Natural killer cell (primary cell): ENCODE measurements at regions not wholly inside any gene's neighbourhood (a gene's known extent, or its start where the extent isn't known, plus 50 kb on each side); places are given as distances from the start of the nearest gene placed in this dataset.

Experiments
- ATAC-seq, 3 donors: fragments of 150-1000 bp in 2 of 3; fragments of 200-7000 bp in 1 of 3; cut with Tn5 transposase; 1 replicate in 1 of 3; 2 replicates in 2 of 3; pipeline ENCODE4 v1.10.0; 2021; ENCODE audit warnings: mild to moderate bottlenecking in 2 of 3, moderate library complexity in 2 of 3
- DNase-seq, 2 donors: peaks; one replicate each; pipeline versions ENCODE4 v3.0.0 to v3.0.0-alpha.2; 2013 to 2021; ENCODE audit warnings: mixed read lengths in 1 of 2
- H3K27ac ChIP-seq: one replicate; pipeline ENCODE4 v1.5.1; 2013; ENCODE audit warnings: mild to moderate bottlenecking, low read length
- H3K27me3 ChIP-seq: one replicate; pipeline ENCODE4 v1.6.1; 2013; ENCODE audit warnings: low read length; ENCODE audit not compliant: control insufficient read depth, insufficient read depth
- H3K36me3 ChIP-seq: one replicate; pipeline ENCODE4 v1.6.1; 2013; ENCODE audit warnings: low read length; ENCODE audit not compliant: control insufficient read depth, insufficient read depth
- H3K4me1 ChIP-seq: one replicate; pipeline ENCODE4 v1.6.1; 2013; ENCODE audit warnings: low read length; ENCODE audit not compliant: control insufficient read depth, insufficient read depth
- H3K4me3 ChIP-seq: one replicate; pipeline ENCODE4 v1.5.1; 2013; ENCODE audit warnings: low read length
- H3K9me3 ChIP-seq: one replicate; pipeline ENCODE4 v1.6.1; 2013; ENCODE audit warnings: low read length; ENCODE audit not compliant: control insufficient read depth, insufficient read depth
- H3K27ac Mint-ChIP-seq, 2 donors: one replicate each; pipeline ENCODE4 v1.8.0; 2022; ENCODE audit warnings: mild to moderate bottlenecking in 2 of 2, mixed read lengths in 2 of 2, moderate library complexity in 1 of 2
- H3K27me3 Mint-ChIP-seq, 2 donors: one replicate each; pipeline ENCODE4 v1.8.0; 2022; ENCODE audit warnings: low read depth in 2 of 2, mixed read lengths in 2 of 2
- H3K36me3 Mint-ChIP-seq: one replicate; pipeline ENCODE4 v1.8.0; 2022; ENCODE audit warnings: mixed read lengths
- H3K4me1 Mint-ChIP-seq, 2 donors: one replicate each; pipeline ENCODE4 v1.8.0; 2022; ENCODE audit warnings: mixed read lengths in 2 of 2
- H3K4me3 Mint-ChIP-seq: one replicate; pipeline ENCODE4 v1.8.0; 2022; ENCODE audit warnings: mild to moderate bottlenecking, moderate library complexity, mixed read lengths
- H3K9me3 Mint-ChIP-seq, 2 donors: one replicate each; pipeline ENCODE4 v1.8.0; 2022; ENCODE audit warnings: mixed read lengths in 2 of 2
- WGBS: methylation state at CpG from one replicate; pipeline ENCODE4 v1.1.7; 2013; ENCODE audit warnings: missing lambda C conversion rate; ENCODE audit not compliant: insufficient coverage; 5-methylcytosine and 5-hydroxymethylcytosine counted together
- intact Hi-C: fragments of 100-400 bp; cut with micrococcal nuclease; formaldehyde crosslinking; loops from one replicate; pipeline ENCODE4 v1.14.2; 2022
- TF ChIP-seq, protein P1 (sequence below): fragments of 200-600 bp; IDR thresholded peaks from one replicate; pipeline ENCODE4 v1.8.0; 2022; ENCODE audit warnings: antibody characterized with exemption

DNA sequence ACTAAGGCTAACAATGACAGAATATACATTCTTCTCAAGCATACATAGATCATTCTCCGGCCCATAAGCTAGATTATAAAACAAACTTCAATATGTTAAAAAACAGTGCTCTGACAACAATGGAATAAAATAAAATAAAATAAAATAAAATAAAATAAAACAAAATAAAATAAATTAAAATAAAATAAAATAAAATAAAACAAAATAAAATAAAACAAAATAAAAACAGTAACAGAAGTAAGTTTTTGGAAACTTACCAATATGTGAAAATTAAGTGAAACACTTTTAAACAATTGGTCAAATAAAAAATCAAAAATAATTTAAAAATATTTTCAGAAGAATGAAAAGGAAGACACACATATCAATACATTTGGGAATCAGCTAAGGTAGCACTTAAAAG, 1785.8 kb upstream of the PCDH20 start:
- TF ChIP-seq, protein P1, sequence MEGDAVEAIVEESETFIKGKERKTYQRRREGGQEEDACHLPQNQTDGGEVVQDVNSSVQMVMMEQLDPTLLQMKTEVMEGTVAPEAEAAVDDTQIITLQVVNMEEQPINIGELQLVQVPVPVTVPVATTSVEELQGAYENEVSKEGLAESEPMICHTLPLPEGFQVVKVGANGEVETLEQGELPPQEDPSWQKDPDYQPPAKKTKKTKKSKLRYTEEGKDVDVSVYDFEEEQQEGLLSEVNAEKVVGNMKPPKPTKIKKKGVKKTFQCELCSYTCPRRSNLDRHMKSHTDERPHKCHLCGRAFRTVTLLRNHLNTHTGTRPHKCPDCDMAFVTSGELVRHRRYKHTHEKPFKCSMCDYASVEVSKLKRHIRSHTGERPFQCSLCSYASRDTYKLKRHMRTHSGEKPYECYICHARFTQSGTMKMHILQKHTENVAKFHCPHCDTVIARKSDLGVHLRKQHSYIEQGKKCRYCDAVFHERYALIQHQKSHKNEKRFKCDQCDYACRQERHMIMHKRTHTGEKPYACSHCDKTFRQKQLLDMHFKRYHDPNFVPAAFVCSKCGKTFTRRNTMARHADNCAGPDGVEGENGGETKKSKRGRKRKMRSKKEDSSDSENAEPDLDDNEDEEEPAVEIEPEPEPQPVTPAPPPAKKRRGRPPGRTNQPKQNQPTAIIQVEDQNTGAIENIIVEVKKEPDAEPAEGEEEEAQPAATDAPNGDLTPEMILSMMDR = no peak
- Mint-ChIP-seq H3K27ac (no peak overlapping the region), H3K9me3 (peaks cover 8 to 14% of the 10 kb centered on the region in 2 donors), H3K4me3 (no peak overlapping the region), H3K36me3 (no peaks in the 10 kb centered on the region), H3K27me3 (no peaks in the 10 kb centered on the region), H3K4me1 (no peaks in the 10 kb centered on the region)
- DNase-seq = no peak
- Histone ChIP-seq H3K27me3 (no peaks in the 10 kb centered on the region), H3K9me3 (no peaks in the 10 kb centered on the region), H3K36me3 (no peaks in the 10 kb centered on the region), H3K4me1 (no peaks in the 10 kb centered on the region), H3K4me3 (no peak overlapping the region), H3K27ac (no peak overlapping the region)
- intact Hi-C loops = no loop called here
- no peak for ATAC-seq
- WGBS = no CpG with 5 or more reads among the region's 1 CpG

DNA sequence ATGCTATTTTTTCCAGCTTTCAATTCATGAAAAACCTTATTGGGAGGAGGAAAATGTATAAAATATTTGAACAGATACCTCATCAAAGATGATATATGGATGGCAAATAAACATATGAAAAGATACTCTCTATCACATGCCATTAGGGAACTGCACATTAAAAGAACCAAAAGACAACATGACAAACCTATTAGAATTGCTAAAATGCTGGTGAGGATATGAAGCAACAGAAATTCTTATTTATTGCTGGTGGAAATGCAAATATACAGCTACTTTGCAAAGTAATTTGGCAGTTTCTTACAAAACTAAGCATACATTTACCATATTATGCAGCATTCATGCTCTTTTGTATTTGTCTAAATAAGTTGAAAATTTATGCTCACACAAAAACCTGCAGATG, 1783.9 kb upstream of the PCDH20 start:
- Mint-ChIP-seq H3K27me3 (no peaks in the 10 kb centered on the region), H3K4me1 (no peaks in the 10 kb centered on the region), H3K36me3 (no peaks in the 10 kb centered on the region), H3K27ac (no peak overlapping the region), H3K9me3 (peaks cover 2 to 11% of the 10 kb centered on the region in 2 donors), H3K4me3 (no peak overlapping the region)
- intact Hi-C loops = no loop called here
- Histone ChIP-seq H3K27ac (no peak overlapping the region), H3K9me3 (no peaks in the 10 kb centered on the region), H3K4me1 (no peaks in the 10 kb centered on the region), H3K4me3 (no peak overlapping the region), H3K27me3 (no peaks in the 10 kb centered on the region), H3K36me3 (no peaks in the 10 kb centered on the region)
- ATAC-seq (no peak), DNase-seq (no peak)
- TF ChIP-seq, protein P1 = no peak

DNA sequence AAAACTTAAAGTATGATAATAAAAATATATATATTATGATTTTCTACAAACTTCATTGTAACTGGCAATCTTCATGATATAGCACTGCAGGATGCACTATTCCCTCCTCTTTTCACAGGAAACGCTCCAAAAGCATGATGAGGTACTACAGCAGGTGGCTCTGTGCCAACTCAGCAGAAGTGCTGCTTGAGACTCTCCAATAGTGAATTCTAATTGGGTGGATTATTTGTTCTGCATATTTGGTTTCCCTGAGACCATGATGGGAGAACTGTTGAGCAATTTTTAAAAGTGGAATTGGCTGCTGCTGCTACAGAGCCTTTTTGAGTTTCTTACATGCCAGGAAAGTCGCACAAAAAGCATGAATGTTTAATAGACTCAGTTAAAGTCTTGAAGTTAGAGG, 1782.4 kb upstream of the PCDH20 start:
- Histone ChIP-seq H3K27me3 (no peaks in the 10 kb centered on the region), H3K27ac (no peak overlapping the region), H3K36me3 (no peaks in the 10 kb centered on the region), H3K4me1 (no peaks in the 10 kb centered on the region), H3K9me3 (no peaks in the 10 kb centered on the region), H3K4me3 (no peak overlapping the region)
- Mint-ChIP-seq H3K36me3 (no peaks in the 10 kb centered on the region), H3K4me3 (no peak overlapping the region), H3K4me1 (no peaks in the 10 kb centered on the region), H3K9me3 (peaks cover 2 to 10% of the 10 kb centered on the region in 2 donors), H3K27ac (no peak overlapping the region), H3K27me3 (no peaks in the 10 kb centered on the region)
- ATAC-seq = no peak
- 74% methylated on average over 2 of the region's 2 CpGs for WGBS
- TF ChIP-seq, protein P1 = no peak
- intact Hi-C loops = no loop called here
- no peak for DNase-seq

DNA sequence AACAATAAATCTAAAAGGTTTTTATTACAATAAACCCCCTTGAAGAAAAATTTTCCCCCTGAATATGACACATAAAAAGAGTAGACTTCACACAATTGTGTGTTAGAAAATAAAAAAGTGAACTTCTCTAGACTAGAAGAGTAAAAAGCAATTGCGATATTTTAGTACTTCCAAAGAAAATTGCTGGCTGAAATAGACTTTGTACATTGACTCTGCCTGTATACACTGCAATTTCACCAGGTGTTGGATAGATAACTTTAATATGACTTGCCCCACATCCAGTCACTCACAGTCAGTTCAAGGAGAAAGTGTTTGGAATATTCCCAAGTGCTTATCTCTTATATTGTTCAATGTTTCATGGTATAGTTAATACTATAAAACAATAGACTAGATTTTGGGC, 1780.1 kb upstream of the PCDH20 start:
- Mint-ChIP-seq H3K36me3 (no peaks in the 10 kb centered on the region), H3K9me3 (peaks cover 7 to 14% of the 10 kb centered on the region in 2 donors), H3K27me3 (no peaks in the 10 kb centered on the region), H3K27ac (no peak overlapping the region), H3K4me1 (no peaks in the 10 kb centered on the region), H3K4me3 (no peak overlapping the region)
- no peak for DNase-seq
- Histone ChIP-seq H3K4me3 (no peak overlapping the region), H3K4me1 (no peaks in the 10 kb centered on the region), H3K36me3 (no peaks in the 10 kb centered on the region), H3K27ac (no peak overlapping the region), H3K9me3 (no peaks in the 10 kb centered on the region), H3K27me3 (no peaks in the 10 kb centered on the region)
- TF ChIP-seq, protein P1 = no peak
- WGBS = 100% methylated on average over 1 of the region's 1 CpG
- no peak for ATAC-seq
- intact Hi-C loops = no loop called here
